GM18511 (cell line): ENCODE measurements at regions not wholly inside any gene's neighbourhood (a gene's known extent, or its start where the extent isn't known, plus 50 kb on each side); places are given as distances from the start of the nearest gene placed in this dataset.

Experiments
- ATAC-seq: cut with Tn5 transposase; IDR thresholded peaks from one replicate; pipeline ENCODE4 v1.9.1; 2021; ENCODE audit warnings: mild to moderate bottlenecking, moderate library complexity; ENCODE audit not compliant: unreplicated experiment

GRCh38 chr1:164951508-164951907, 392.5 kb downstream of the PBX1 start:
- ATAC-seq, result no peak

GRCh38 chr1:164950541-164950986, 391.6 kb downstream of the PBX1 start:
- ATAC-seq, result no peak

GRCh38 chr1:164949771-164950471, 390.9 kb downstream of the PBX1 start:
- no peak for ATAC-seq

GRCh38 chr1:164948101-164948500, 389.1 kb downstream of the PBX1 start:
- no peak for ATAC-seq

GRCh38 chr1:164937291-164937690, 378.3 kb downstream of the PBX1 start:
- ATAC-seq, result no peak

- ATAC-seq, result no peak
Observed at GRCh38 chr1:164932580-164932979, 373.6 kb downstream of the PBX1 start.

GRCh38 chr1:164930833-164931232, 371.8 kb downstream of the PBX1 start:
- ATAC-seq, result no peak

GRCh38 chr1:164930241-164930640, 371.3 kb downstream of the PBX1 start:
- no peak for ATAC-seq

GRCh38 chr1:164928232-164928812, 369.3 kb downstream of the PBX1 start:
- no peak for ATAC-seq

- ATAC-seq, result no peak
Observed at GRCh38 chr1:164926107-164926506, 367.1 kb downstream of the PBX1 start.

- no peak for ATAC-seq
Observed at GRCh38 chr1:164922585-164922984, 363.6 kb downstream of the PBX1 start.

- no peak for ATAC-seq
Observed at GRCh38 chr1:164921493-164921892, 362.5 kb downstream of the PBX1 start.

GRCh38 chr1:164918140-164918539, 359.2 kb downstream of the PBX1 start:
- ATAC-seq, result no peak

GRCh38 chr1:164914208-164914607, 355.2 kb downstream of the PBX1 start:
- no peak for ATAC-seq

GRCh38 chr1:164912290-164912689, 353.3 kb downstream of the PBX1 start:
- no peak for ATAC-seq

GRCh38 chr1:164910671-164911070, 351.7 kb downstream of the PBX1 start:
- ATAC-seq, result no peak

- no peak for ATAC-seq
Observed at GRCh38 chr1:164907666-164908065, 348.7 kb downstream of the PBX1 start.

GRCh38 chr1:164905869-164906268, 346.9 kb downstream of the PBX1 start:
- ATAC-seq, result no peak

- ATAC-seq, result no peak
Observed at GRCh38 chr1:164902491-164902890, 343.5 kb downstream of the PBX1 start.
